ENCODE measurements at regions not wholly inside any gene's neighbourhood (a gene's known extent, or its start where the extent isn't known, plus 50 kb on each side); places are given as distances from the start of the nearest gene placed in this dataset.

GRCh38 chr6:44039839-44040350 is 87.4 kb downstream of the MRPL14 start (continued):
- TF ChIP-seq, protein P1, sequence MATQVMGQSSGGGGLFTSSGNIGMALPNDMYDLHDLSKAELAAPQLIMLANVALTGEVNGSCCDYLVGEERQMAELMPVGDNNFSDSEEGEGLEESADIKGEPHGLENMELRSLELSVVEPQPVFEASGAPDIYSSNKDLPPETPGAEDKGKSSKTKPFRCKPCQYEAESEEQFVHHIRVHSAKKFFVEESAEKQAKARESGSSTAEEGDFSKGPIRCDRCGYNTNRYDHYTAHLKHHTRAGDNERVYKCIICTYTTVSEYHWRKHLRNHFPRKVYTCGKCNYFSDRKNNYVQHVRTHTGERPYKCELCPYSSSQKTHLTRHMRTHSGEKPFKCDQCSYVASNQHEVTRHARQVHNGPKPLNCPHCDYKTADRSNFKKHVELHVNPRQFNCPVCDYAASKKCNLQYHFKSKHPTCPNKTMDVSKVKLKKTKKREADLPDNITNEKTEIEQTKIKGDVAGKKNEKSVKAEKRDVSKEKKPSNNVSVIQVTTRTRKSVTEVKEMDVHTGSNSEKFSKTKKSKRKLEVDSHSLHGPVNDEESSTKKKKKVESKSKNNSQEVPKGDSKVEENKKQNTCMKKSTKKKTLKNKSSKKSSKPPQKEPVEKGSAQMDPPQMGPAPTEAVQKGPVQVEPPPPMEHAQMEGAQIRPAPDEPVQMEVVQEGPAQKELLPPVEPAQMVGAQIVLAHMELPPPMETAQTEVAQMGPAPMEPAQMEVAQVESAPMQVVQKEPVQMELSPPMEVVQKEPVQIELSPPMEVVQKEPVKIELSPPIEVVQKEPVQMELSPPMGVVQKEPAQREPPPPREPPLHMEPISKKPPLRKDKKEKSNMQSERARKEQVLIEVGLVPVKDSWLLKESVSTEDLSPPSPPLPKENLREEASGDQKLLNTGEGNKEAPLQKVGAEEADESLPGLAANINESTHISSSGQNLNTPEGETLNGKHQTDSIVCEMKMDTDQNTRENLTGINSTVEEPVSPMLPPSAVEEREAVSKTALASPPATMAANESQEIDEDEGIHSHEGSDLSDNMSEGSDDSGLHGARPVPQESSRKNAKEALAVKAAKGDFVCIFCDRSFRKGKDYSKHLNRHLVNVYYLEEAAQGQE (IDR thresholded peaks at IDR 0.05; ENCODE audit: low read depth) = no peak
- TF ChIP-seq ATF3 (IDR thresholded peaks at IDR 0.05) = no peak

DNA sequence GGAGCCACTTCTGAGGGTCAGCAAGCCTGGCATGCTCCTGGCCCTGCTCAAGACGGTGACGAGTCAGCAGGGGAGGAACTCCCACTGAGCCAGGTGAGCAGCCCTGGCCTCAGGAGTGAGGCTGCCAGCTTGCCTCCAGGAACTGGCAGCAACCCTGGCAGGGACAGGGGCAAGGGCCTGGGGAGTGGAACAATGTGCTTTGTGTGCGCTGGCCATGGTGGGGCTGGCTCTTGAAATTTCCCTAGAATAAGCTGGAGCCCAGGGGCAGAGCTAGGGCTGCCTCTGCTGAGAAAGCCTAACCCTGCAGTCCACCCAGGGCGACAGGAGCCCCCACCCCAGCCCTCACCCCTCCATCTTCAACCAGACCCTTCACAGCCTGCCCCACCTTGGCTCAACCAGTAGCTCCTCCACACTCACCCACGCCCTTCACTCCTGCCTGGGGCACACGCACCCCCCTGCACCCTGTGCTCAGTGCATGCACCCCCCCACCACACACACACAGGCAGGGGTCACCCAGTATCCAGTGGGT is 88.0 kb downstream of the MRPL14 start:
- POLR2A ChIA-PET = interaction anchor here (1.1 to 2.2 kb wide), 2 partner anchors 19 to 39 kb away, joined by 3 to 7 read pairs; no protein-coding TSS in a partner anchor
- RAD21 ChIA-PET (ENCODE audit: low non-redundant PET in 1 of 2, low total read pairs in 2 of 2, uncharacterized antibody in 2 of 2, unreplicated experiment in 2 of 2) = no interaction called here
- H3K4me3 ChIP-seq (replicated peaks in 1 of 2; ENCODE audit: low read depth in 1 of 2, low read length in 2 of 2) = no peak overlapping the region
- DNase-seq (ENCODE audit: low read depth, low spot score) (no peak), ATAC-seq (no peak)
- H3K9me3 ChIP-seq (ENCODE audit: control insufficient read depth in 1 of 2, insufficient read depth in 1 of 2, low read depth in 1 of 2, low read length in 2 of 2) = no peaks in the 10 kb centered on the region
- no peaks in the 10 kb centered on the region for H3K9me2 ChIP-seq (ENCODE audit: insufficient read depth)
- H2AFZ ChIP-seq (ENCODE audit: low read depth, low read length, poor library complexity, severe bottlenecking) = no peak overlapping the region
- H3K36me3 ChIP-seq (ENCODE audit: control insufficient read depth in 1 of 2, insufficient read depth in 2 of 2, low read length in 2 of 2) = no peaks in the 10 kb centered on the region
- no peaks in the 10 kb centered on the region for H3K79me2 ChIP-seq (ENCODE audit: insufficient read depth, low read length)
- no peaks in the 10 kb centered on the region for H3K27me3 ChIP-seq (ENCODE audit: insufficient read depth, low read length)
- H3K4me1 ChIP-seq (ENCODE audit: control insufficient read depth in 1 of 2, insufficient read depth in 2 of 2, low read length in 2 of 2) = peaks cover 57 to 86% of the 10 kb centered on the region in 2 experiments
- H3K9ac ChIP-seq (ENCODE audit: low read length) = peak overlapping the region; percentile 9
- peak overlapping the region; percentile 40 for H3K4me2 ChIP-seq (ENCODE audit: low read length)
- no peak overlapping the region; the same call in 1 of the 2 replicates for H3K27ac ChIP-seq (ENCODE audit: low read depth, low read length)
- TF ChIP-seq, protein P1 (IDR thresholded peaks at IDR 0.05; ENCODE audit: low read depth) = no peak
- TF ChIP-seq ELF1 (IDR thresholded peaks at IDR 0.05; ENCODE audit: borderline replicate concordance, low read depth) (no peak), SRF (IDR thresholded peaks at IDR 0.05; ENCODE audit: low read depth) (no peak), CBX3 (IDR thresholded peaks at IDR 0.05; ENCODE audit: low read depth) (no peak), ZFX (IDR thresholded peaks at IDR 0.05) (no peak), EZH2phosphoT487 (IDR thresholded peaks at IDR 0.05; ENCODE audit: borderline replicate concordance) (no peak), CEBPB (IDR thresholded peaks at IDR 0.05; ENCODE audit: low read depth) (no peak), ZBTB33 (IDR thresholded peaks at IDR 0.05; ENCODE audit: extremely low read depth, insufficient replicate concordance, low read length) (no peak), TCF7L2 (IDR thresholded peaks at IDR 0.05; ENCODE audit: borderline replicate concordance, extremely low read depth, insufficient read depth, insufficient read length) (no peak), EZH2 (IDR thresholded peaks at IDR 0.05) (no peak), POLR2A (IDR thresholded peaks at IDR 0.05; ENCODE audit: borderline replicate concordance, extremely low read depth, insufficient read depth, insufficient read length) (no peak), FOSL1 (IDR thresholded peaks at IDR 0.05; ENCODE audit: low read depth) (no peak), SP1 (IDR thresholded peaks at IDR 0.05; ENCODE audit: low read depth) (no peak)
- no TSS peak for BruUV-seq (replicated peaks)
- H4K20me1 ChIP-seq (ENCODE audit: insufficient read depth) = no peaks in the 10 kb centered on the region
- CTCF ChIA-PET = interaction anchor here (0.8 to 1.4 kb wide), 2 partner anchors 11 to 23 kb away, joined by 3 read pairs; no protein-coding TSS in a partner anchor
- intact Hi-C loops (cut with micrococcal nuclease) = no loop called here

Measured in HCT116 (cell line).